Endothelial cell of umbilical vein (primary cell): ENCODE measurements at regions not wholly inside any gene's neighbourhood (a gene's known extent, or its start where the extent isn't known, plus 50 kb on each side); places are given as distances from the start of the nearest gene placed in this dataset.

Experiments
- CTCF ChIP-seq, 2 donors: IDR thresholded peaks; 1 replicate in 1 of 2; 2 replicates in 1 of 2; pipeline ENCODE4 v1.5.1; 2011; ENCODE audit warnings: low read length in 2 of 2, mild to moderate bottlenecking in 2 of 2, moderate library complexity in 2 of 2, control low read depth in 1 of 2, inconsistent platforms in 1 of 2, low read depth in 1 of 2; ENCODE audit not compliant: insufficient read depth in 1 of 2; ENCODE audit errors: extremely low read depth in 1 of 2
- EZH2 ChIP-seq: IDR thresholded peaks from 2 replicates; pipeline ENCODE4 v1.6.1; 2012; ENCODE audit warnings: borderline replicate concordance, low read depth, mild to moderate bottlenecking, moderate library complexity, low read length, inconsistent platforms; ENCODE audit not compliant: severe bottlenecking
- JUN ChIP-seq: IDR thresholded peaks from 2 replicates; pipeline ENCODE4 v1.6.1; 2011; ENCODE audit warnings: borderline replicate concordance, low read depth; ENCODE audit not compliant: insufficient read length, insufficient read depth
- POLR2A ChIP-seq: IDR thresholded peaks from 2 replicates; pipeline ENCODE4 v1.6.1; 2012; ENCODE audit warnings: low read depth, mild to moderate bottlenecking, control low read depth, low read length
- POLR2AphosphoS5 ChIP-seq: IDR thresholded peaks from 2 replicates; pipeline ENCODE4 v1.6.1; 2012; ENCODE audit warnings: low read depth, mild to moderate bottlenecking, control low read depth, low read length, moderate library complexity; ENCODE audit not compliant: insufficient read depth
- TF ChIP-seq, protein P1 (sequence below): IDR thresholded peaks from 2 replicates; pipeline ENCODE4 v1.6.1; 2011; ENCODE audit not compliant: insufficient read depth, insufficient read length

GRCh38 chr10:81108516-81109199 is 571.0 kb downstream of the SH2D4B start:
- TF ChIP-seq CTCF (IDR thresholded peaks at IDR 0.05; ENCODE audit: extremely low read depth in 1 of 2, insufficient read depth in 1 of 2, low read depth in 1 of 2, low read length in 2 of 2): no peak
- no peak for TF ChIP-seq EZH2
- no peak for TF ChIP-seq POLR2A
- no peak for TF ChIP-seq POLR2AphosphoS5
- no peak for TF ChIP-seq JUN
- TF ChIP-seq, protein P1, sequence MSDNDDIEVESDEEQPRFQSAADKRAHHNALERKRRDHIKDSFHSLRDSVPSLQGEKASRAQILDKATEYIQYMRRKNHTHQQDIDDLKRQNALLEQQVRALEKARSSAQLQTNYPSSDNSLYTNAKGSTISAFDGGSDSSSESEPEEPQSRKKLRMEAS: no peak
